GM19463 (cell line): ENCODE measurements at regions not wholly inside any gene's neighbourhood (a gene's known extent, or its start where the extent isn't known, plus 50 kb on each side); places are given as distances from the start of the nearest gene placed in this dataset.
"Not testable (repeated sequence)": the region's sequence is repeated elsewhere in the genome, so short reads cannot be mapped to it uniquely, and the experiment has no call there.

ENCODE experiments used
- ATAC-seq: cut with Tn5 transposase; IDR thresholded peaks from one replicate; pipeline ENCODE4 v1.9.1; 2021; ENCODE audit warnings: mild to moderate bottlenecking, moderate library complexity; ENCODE audit not compliant: unreplicated experiment

DNA sequence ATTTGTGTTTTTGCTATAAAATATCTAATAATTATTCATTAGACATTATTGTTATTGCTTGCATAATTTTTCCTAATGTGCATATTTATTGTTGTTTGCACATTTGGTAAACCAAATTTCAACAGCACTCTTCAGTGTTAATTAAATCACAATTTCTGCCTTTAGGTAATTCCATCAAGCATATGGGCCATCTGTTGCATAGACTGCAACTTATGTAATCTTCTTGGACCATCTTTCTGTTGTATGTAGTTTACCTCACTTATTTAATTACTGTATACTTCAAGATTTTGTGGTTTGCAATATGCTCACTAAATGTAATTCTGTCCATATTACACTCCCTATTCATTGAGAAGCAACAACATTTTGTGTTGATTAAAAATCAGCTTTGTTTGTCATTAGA, 1360.1 kb downstream of the REEP3 start:
- no peak for ATAC-seq

DNA sequence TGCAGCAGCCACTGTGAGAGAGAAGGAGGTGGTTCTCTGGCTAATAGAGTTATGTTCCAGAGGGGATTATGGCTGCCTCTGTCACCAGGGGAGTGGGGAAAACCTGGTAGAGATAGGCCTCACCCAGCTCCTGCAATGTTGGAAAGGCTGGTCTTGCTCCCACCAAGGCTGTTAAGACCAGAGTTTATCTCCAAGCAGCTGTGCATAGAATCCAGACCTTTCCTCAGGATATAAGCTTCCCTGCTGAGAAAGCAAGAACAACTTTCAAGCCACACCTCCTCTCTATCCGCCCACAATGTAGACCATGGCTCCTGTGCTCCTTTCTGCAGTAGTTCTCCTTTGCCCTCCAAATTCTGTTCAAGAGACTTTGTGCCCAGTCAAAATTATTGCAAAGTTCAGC, 1375.4 kb downstream of the REEP3 start:
- no peak for ATAC-seq

DNA sequence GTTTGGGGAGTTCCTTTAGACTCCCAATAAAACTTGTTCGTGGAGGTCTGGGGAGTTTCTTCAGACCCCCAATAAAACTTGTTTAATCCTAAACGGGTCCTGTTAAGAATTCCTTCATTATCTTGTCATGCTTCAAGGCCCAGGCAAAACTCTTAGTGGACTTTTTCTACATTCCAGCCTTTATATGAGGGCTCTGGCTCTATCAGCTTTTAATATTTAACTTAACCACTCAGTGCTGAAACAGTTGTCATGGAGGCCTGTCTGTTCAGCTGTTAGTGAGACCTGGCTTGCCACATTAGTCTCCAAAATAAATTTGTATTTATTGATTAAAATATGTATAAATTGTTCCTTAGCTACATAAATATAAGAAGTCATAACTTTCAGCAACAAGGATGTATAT, 1385.1 kb downstream of the REEP3 start:
- not testable (repeated sequence) for ATAC-seq

DNA sequence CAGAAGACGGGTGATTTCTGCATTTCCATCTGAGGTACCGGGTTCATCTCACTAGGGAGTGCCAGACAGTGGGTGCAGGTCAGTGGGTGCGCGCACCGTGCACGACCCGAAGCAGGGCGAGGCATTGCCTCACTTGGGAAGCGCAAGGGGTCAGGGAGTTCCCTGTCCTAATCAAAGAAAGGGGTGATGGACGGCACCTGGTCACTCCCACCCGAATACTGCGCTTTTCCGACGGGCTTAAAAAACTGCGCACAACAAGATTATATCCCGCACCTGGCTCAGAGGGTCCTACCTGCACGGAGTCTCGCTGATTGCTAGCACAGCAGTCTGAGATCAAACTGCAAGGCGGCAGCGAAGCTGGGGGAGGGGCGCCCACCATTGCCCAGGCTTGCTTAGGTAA, 1403.1 kb downstream of the REEP3 start:
- not testable (repeated sequence) for ATAC-seq

DNA sequence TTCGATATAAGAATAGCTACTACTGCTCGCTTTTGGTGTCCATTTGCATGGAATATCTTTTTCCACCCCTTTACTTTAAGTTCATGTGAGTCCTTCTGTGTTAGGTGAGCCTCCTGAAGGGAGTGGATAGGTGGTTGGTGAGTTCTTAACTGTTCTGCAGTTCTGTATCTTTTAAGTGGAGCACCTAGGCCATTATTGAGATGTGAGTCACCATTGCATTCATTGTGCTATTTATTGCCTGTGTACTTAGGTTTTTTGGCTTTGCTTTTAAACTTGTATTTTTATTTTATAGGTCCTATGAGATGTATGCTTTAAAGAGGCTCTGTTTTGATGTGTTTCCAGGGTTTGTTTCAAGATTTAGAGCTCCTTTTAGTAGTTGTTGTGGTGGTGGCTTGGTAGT, 1430.8 kb downstream of the REEP3 start:
- ATAC-seq = no peak

DNA sequence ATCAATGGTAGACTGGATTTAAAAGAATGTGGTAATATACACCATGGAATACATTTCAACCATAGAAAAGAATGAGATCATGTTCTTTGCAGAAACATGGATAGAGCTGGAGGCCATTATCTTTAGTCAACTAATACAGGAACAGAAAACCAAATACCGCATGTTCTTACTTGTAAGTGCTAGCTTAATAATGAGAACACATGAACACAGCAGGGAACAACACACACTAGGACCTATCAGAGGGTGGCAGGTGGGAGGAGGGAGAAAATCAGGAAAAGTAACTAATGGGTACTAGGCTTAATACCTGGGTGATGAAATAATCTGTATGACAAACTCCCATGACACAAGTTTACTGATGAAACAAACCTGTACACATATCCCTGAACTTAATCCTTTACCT, 1435.2 kb downstream of the REEP3 start:
- no peak for ATAC-seq

DNA sequence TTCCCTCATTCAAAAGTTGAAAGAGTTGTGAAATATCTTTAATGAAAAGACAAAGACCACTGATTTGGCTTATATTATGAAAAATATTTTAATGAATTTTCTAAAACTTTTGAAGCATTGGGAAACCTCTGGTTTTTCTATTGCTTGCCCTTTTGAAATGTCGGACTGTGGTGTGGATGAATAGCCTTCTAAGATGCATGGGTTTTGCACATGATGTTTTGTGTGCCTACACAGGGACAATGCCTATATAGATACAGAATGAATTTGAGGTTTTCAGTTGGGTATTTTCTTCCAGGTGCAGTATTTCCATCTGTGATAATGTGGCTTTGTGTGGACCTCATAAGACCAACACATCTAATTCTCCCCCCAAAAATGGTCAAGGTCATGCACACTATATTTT, 1437.9 kb downstream of the REEP3 start:
- no peak for ATAC-seq

DNA sequence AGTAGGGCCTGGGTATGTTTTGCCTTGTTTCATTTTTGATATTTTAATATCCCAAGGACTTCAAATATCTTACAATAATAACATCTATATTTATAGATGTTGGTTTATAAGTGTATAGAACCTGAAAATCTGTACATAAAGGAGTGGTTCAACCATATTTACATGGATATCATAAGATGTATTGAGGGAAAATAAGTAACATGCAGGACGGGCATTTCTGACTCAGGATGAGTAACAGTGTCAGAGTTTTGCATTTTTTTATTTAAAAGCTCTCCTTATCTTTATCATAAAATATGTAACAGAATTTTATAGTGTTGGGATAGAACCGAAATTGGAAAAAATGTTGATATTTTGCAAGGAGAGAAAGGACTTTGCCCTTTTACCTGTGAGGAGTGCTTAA, 1438.7 kb downstream of the REEP3 start:
- no peak for ATAC-seq

DNA sequence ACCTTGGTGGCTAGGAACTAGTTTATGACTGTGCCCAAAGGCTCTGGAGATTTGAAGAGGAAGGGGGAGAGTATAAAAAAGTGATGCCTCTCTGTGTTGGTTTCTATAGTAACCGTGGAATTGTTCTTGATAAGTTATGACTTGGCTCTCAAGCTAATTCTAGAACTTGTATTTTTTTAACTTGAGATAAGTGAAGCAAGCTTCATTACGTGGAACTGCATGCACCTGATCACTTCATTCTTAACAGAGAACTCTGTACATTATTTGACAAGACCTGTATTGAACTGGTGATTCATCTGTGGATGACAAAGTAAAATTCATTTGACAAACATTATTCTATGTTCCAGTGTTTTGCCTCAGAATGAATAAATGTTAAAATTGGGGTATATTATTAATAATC, 1452.2 kb downstream of the REEP3 start:
- no peak for ATAC-seq

DNA sequence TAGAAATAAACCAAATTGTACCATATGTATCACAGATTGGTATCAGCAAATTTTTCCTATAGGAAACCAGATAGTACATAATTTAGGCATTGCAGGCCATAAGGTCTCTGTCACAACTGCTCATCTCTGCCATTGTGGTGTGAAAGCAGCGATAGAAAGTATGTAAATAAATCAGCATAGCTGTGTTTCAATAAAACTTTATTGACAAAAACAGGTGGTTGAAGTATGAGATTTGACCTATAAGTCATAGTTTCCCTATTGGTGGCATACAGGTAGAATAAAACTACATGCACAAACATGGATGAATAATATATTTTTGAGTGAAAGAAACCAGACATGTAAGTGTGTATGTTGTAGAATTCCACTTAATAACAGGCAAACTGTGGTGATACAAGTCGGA, 1454.9 kb downstream of the REEP3 start:
- no peak for ATAC-seq

DNA sequence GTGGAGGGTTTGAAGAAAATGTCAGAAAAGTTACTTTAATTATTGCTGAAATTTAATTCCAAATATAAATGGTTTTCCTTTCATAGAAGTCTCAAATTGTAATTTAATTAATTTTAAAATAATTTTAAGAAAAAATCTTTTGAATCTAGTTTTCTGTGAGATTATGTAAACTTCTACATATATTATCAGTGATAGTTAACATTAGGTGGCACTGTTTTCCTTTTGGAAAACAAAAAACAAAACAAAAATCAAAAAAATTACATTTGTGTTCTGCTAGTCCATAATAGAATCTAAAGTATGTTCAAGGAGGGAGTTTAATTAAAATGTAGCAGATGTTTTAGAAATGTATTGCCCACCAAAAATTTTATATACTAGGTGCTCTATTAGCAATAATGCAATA, 1456.7 kb downstream of the REEP3 start:
- no peak for ATAC-seq

DNA sequence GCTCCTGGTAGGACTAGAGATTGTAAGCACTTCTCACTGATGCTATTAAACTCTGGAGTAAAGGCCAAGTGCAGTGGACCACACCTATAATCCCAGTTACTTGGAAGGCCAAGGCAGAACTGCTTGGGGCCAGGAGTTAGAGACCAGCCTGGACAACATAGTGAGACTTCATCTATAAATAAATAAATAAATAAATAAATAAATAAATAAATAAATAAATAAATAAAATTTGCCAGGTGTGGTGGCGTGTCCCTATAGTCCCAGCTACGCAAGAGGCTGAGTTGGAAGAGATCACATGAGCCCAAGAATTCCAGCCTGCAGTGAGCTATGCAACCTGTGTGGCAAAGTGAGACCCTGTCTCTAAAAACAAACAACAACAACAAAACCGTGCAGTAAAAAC, 1475.7 kb downstream of the REEP3 start:
- ATAC-seq = no peak

DNA sequence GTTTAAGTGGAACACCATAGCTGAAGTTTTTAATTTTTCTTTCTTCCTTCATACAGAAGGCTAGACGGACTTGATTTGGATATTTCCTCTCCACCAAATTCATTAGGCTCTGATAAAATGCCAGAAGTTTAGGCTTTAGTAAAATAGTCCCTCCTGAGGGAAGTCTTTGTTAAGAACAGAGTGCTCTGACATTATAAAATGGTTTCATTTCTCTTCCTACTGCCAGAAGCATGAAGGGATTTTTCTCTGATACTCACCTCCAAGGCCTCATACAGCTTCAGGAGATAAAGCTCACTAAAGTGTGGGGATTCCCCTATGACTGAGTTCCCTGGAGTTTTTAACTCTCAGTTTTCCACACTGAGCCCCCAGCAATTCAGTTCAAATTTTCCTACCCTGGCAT, 1489.6 kb downstream of the REEP3 start:
- no peak for ATAC-seq

DNA sequence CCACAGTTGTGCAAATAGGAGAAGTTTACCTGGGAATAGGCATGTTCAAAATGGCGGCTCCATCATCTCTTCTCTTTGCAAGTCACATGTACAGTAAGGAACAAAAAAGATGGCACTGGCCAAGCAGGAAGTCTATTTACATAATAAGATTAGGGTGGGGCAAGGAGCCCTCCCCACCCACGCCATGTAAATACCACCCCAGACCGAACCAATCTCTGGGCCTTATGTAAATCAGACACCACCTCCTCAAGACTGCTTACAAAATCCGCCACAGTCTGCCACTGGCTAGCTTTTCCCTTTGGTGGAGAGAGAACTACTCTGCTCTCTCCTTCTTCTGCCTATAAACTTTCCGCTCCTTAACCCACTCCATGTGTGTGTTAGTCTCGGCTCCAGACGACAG, 1496.3 kb downstream of the REEP3 start:
- no peak for ATAC-seq

DNA sequence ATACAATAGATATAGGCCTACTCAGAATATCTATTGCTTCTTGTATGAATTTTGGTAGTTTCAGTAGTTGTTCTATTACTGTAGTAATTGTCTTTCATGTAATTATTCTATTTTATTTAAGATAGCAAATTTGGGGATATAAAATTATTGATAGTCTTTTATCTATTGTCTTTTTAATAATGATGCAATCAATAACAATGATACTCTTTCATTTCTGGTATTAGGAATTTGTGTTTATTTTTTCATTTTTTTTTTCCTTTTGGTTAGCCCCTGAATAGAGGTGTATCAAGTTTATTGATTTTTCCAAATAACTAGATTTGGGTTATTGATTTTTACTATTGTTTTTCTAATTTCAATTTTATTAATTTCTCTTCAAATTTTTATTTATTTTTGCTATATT, 1503.7 kb downstream of the REEP3 start:
- ATAC-seq = no peak

DNA sequence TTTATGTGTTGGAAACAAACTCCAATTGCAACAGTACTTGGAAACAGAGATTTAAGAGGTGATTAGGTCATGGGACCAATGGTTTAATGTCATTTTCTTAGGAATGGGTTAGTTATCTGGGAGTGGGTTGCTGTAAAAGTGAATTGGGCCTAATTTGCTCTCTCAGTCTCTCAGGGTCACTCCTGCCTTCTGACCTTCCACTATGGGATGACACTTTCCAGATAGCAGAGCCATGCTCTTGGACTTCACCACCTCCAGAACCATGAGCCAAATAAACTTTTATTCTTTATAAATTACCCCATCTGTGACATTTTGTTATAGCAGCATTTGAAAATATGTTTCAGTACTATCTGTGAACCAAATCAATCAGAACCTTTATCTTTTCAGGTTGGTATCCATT, 1509.1 kb downstream of the REEP3 start:
- ATAC-seq = no peak

DNA sequence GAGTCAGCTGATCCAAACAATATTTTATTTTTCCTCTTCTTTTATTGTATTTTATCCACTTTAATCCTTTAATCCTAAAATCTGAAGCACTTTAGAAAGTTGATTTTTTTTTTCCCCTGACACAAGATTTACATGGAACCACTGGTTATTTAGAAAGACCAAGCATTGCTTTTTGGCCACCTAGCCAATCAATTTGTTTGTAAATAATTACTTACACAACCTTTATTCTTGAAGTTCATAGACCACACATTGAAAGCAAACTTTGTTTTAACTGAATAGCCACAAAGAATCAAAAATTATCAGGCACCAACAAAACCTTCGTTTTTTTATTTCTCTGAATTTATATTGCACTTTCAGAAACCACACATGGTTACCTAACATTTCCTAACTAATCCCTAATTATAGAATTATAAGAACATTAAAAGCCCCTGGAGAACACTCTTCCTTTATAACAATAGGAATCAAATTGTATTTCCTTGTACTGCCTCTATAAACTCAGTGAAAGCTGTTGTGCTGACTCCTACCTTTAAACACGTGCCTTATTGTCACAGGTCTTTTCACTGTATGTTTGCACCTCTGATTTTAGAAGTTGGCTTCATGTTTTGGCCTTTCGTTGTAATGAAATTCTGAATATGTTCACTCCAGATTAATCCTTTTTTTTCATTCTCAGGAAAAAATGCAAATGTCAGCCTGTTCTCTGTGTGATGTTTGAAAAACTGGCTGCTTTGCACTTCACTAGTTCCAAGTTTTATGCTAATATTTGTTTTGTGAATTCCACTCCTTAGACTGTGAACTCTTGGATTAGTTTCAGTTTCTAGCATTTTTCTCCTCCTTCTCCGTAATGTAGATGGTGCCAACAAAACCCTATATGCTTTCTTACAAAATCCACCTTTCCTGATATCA, 1511.9 kb downstream of the REEP3 start:
- no peak for ATAC-seq

DNA sequence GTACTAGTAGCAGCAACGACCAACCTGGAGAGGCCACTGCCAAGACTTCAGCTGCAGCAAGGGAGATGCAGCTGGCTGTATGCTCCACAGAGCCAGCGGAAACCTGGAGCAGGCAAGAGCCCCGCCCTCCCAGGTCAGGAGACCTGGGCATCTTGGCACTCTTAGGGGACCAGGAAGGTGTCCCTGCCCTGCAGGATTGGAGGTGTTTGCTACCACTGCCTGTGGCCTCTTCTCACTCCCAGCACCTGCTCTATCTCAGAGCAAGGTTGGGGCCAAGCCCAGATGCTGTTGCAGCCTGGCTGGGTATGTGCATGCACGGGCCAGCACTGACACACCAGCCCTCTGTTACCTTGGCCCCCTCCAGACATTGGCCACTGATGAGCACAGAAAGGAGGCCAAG, 1512.8 kb downstream of the REEP3 start:
- no peak for ATAC-seq

DNA sequence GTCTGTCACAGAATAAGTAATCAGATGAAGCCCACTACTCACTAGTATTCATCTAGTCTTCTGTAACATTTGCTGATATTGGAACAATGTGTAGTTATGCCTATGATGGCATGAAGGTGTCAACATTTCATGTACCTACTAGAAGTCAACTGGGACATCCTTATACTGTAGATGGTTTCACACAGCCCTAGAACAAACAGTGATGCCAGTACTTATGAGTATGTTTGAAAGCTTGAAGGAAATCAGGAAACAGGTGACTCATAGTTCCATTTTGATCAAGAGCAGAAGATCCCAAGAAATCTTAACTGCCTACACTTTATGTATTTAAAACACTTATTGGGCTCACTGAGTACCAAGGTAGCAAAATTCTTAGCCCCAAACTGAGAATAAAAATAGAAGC, 1519.6 kb downstream of the REEP3 start:
- ATAC-seq = no peak

DNA sequence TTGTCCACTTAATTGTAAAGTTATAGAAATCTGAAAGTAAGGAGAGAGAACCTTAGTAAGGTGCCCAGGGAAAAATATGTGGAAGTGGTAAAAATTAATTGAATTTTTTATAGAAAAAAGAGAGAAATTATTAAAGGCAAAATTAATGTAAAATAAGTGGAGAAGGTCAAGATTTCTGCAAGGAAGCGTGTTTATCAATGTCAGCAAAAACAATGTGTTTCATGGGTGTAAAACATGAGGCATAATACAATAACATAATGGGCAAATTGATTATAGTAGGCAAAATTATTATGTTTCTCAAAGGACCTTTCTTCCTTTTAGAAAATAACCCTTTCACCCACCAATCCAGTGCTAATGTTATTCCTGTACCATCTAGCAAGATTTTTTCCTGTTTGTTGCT, 1520.1 kb downstream of the REEP3 start:
- no peak for ATAC-seq

DNA sequence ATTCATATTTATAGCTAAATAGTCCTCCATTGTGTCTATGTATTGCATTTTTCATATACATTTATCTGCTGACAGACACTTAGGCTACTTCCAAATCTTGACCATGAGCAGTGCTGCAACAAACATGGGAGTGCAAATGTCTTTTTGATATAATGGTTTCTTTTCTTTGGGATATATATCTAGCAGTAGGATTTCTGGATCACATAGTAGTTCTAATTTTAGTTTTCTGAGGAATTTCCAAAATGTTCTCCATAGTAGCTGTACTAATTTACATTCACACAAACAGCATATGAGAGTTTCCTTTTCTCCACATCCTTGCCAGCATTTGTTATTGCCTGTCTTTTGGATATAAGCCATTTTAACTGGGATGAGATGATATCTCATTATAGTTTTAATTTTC, 1521.3 kb downstream of the REEP3 start:
- ATAC-seq = no peak

DNA sequence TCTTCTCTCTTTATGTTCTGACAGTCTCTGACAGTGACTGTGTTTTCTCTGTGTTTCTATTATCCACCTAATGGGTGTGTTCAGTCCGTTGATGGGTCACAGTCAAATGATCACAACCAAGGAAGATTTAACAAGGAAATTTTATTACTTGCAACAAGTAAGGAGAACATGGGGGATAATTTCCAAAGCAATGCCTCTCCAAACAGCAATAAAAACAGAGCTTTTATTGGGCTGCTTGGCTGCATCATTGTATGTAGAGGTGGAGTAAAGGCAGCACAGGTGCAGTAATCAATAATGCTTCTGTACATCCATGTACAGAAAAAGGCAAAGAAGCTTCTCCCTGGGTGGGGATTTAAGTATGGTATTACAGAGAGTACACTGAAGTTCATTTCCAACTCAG, 1525.6 kb downstream of the REEP3 start:
- ATAC-seq = no peak

DNA sequence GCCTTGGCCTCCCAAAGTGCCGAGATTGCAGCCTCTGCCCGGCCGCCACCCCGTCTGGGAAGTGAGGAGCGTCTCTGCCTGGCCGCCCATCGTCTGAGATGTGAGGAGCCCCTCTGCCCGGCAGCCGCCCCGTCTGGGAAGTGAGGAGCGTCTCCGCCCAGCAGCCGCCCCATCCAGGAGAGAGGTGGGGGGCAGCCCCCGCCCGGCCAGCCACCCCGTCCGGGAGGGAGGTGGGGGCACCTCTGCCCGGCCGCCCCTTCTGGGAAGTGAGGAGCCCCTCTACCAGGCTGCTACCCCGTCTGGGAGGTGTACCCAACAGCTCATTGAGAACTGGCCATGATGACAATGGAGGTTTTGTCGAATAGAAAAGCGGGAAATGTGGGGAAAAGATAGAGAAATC, 1530.9 kb downstream of the REEP3 start:
- not testable (repeated sequence) for ATAC-seq
